Endodermal cell (in vitro differentiated cells): ENCODE measurements at regions not wholly inside any gene's neighbourhood (a gene's known extent, or its start where the extent isn't known, plus 50 kb on each side); places are given as distances from the start of the nearest gene placed in this dataset.

Source experiments
- DNase-seq: peaks from one replicate; pipeline ENCODE4 v3.0.0-alpha.2; 2017
- H3K27ac ChIP-seq: 2 replicates; pipeline ENCODE4 v1.5.1; 2013; ENCODE audit warnings: mild to moderate bottlenecking, low read depth, low read length, moderate library complexity
- H3K27me3 ChIP-seq: 2 replicates; pipeline ENCODE4 v1.6.1; 2013; ENCODE audit warnings: mild to moderate bottlenecking, low read length, moderate library complexity; ENCODE audit not compliant: insufficient read depth, control insufficient read depth, poor library complexity, severe bottlenecking
- H3K36me3 ChIP-seq: 2 replicates; pipeline ENCODE4 v1.7.0; 2013; ENCODE audit warnings: mild to moderate bottlenecking, low read length, moderate library complexity; ENCODE audit not compliant: control insufficient read depth, insufficient read depth
- H3K4me1 ChIP-seq: one replicate; pipeline ENCODE4 v1.7.0; 2013; ENCODE audit warnings: low read length; ENCODE audit not compliant: control insufficient read depth, insufficient read depth
- H3K4me3 ChIP-seq: 2 replicates; pipeline ENCODE4 v1.5.1; 2013; ENCODE audit warnings: mild to moderate bottlenecking, low read length, moderate library complexity
- H3K9ac ChIP-seq: 2 replicates; pipeline ENCODE4 v1.6.1; 2013; ENCODE audit warnings: mild to moderate bottlenecking, low read length, moderate library complexity; ENCODE audit not compliant: poor library complexity, severe bottlenecking; ENCODE audit errors: extremely low read depth
- H3K9me3 ChIP-seq: 2 replicates; pipeline ENCODE4 v1.6.1; 2013; ENCODE audit warnings: mild to moderate bottlenecking, low read length, moderate library complexity; ENCODE audit not compliant: control insufficient read depth
- H3K27ac Mint-ChIP-seq: 2 replicates; pipeline ENCODE4 v1.8.0; 2020; ENCODE audit warnings: mixed read lengths
- H3K27me3 Mint-ChIP-seq: 2 replicates; pipeline ENCODE4 v1.8.0; 2021; ENCODE audit warnings: mild to moderate bottlenecking, mixed read lengths; ENCODE audit not compliant: insufficient read depth
- H3K36me3 Mint-ChIP-seq: 2 replicates; pipeline ENCODE4 v1.8.0; 2020; ENCODE audit warnings: low read depth, mixed read lengths
- H3K4me1 Mint-ChIP-seq: 2 replicates; pipeline ENCODE4 v1.8.0; 2020; ENCODE audit warnings: mixed read lengths
- H3K4me3 Mint-ChIP-seq: 2 replicates; pipeline ENCODE4 v1.8.0; 2020; ENCODE audit warnings: mild to moderate bottlenecking, moderate library complexity, mixed read lengths
- H3K9me3 Mint-ChIP-seq: 2 replicates; pipeline ENCODE4 v1.8.0; 2020; ENCODE audit warnings: mild to moderate bottlenecking, mixed read lengths
- WGBS, 2 experiments: methylation state at CpG; one replicate each; pipeline versions ENCODE4 v1.1.5 to v1.1.7; 2013; ENCODE audit warnings: missing lambda C conversion rate in 2 of 2, mixed read lengths in 1 of 2; ENCODE audit not compliant: insufficient coverage in 1 of 2, insufficient read length in 1 of 2; 5-methylcytosine and 5-hydroxymethylcytosine counted together
- TF ChIP-seq, protein P1 (sequence below): fragments of 200-600 bp; sonication (generic); conservative IDR thresholded peaks from 2 replicates; pipeline ENCODE4 v1.5.0; 2021; ENCODE audit warnings: antibody characterized with exemption, mild to moderate bottlenecking

DNA sequence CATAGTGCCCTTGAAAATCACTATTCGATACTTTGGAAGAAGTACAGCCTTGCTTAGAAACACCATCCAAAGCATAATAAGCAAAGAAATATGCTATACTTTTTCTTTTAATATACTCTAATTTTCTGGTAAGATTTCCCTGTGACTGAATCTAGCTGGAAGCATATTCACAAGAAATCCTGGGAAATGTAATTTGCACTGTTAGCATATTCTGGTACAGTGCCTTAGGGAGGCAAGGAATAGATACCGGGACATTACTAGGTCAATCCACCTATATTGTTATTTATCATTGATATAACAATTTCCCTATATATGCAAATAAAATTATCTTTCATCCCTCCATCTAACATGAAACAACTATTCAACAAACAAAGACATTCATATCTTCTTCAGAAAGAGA is 1131.3 kb upstream of the PRR20A start:
- H3K36me3 Mint-ChIP-seq, result no peaks in the 10 kb centered on the region
- Histone ChIP-seq H3K9ac (no peak overlapping the region), H3K36me3 (no peaks in the 10 kb centered on the region), H3K4me1 (no peaks in the 10 kb centered on the region), H3K9me3 (no peaks in the 10 kb centered on the region), H3K4me3 (no peak overlapping the region), H3K27ac (no peak overlapping the region), H3K27me3 (no peaks in the 10 kb centered on the region)
- TF ChIP-seq, protein P1, sequence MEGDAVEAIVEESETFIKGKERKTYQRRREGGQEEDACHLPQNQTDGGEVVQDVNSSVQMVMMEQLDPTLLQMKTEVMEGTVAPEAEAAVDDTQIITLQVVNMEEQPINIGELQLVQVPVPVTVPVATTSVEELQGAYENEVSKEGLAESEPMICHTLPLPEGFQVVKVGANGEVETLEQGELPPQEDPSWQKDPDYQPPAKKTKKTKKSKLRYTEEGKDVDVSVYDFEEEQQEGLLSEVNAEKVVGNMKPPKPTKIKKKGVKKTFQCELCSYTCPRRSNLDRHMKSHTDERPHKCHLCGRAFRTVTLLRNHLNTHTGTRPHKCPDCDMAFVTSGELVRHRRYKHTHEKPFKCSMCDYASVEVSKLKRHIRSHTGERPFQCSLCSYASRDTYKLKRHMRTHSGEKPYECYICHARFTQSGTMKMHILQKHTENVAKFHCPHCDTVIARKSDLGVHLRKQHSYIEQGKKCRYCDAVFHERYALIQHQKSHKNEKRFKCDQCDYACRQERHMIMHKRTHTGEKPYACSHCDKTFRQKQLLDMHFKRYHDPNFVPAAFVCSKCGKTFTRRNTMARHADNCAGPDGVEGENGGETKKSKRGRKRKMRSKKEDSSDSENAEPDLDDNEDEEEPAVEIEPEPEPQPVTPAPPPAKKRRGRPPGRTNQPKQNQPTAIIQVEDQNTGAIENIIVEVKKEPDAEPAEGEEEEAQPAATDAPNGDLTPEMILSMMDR, result no peak
- H3K4me3 Mint-ChIP-seq, result no peak overlapping the region
- H3K27me3 Mint-ChIP-seq, result no peaks in the 10 kb centered on the region
- 81% methylated on average over 1 of the region's 2 CpGs; no CpG with 5 or more reads in 1 of the 2 experiments for WGBS, 2 experiments
- no peak overlapping the region for H3K27ac Mint-ChIP-seq
- DNase-seq, result no peak
- H3K9me3 Mint-ChIP-seq, result peaks cover under 1% of the 10 kb centered on the region
- no peaks in the 10 kb centered on the region for H3K4me1 Mint-ChIP-seq

DNA sequence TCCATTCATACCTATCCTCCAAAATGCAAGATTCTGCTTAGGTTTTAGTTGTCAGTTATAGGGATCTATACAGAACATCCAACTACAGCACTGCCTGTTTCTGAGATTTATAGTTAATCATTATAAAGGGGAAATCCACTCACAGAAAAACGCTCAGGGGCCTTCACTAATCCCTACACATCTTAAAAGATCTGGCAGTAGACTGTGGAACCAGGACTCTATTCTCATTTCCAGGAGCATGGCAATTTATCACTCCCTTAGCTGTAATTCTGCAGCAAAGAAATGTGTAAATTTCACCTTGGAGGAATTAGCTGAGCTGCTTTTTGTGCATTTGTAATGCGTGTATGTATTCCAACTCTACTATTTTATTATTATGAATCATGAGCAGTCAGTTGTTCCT is 1128.1 kb upstream of the PRR20A start:
- 63 to 75% methylated on average over 1 of the region's 2 CpGs for WGBS, 2 experiments
- no peak overlapping the region for H3K27ac Mint-ChIP-seq
- no peak overlapping the region for H3K9ac ChIP-seq
- no peak for DNase-seq
- H3K27ac ChIP-seq, result no peak overlapping the region
- H3K27me3 Mint-ChIP-seq, result no peaks in the 10 kb centered on the region
- no peaks in the 10 kb centered on the region for H3K36me3 Mint-ChIP-seq
- no peaks in the 10 kb centered on the region for H3K27me3 ChIP-seq
- no peaks in the 10 kb centered on the region for H3K9me3 Mint-ChIP-seq
- H3K4me3 Mint-ChIP-seq, result no peak overlapping the region
- H3K36me3 ChIP-seq, result no peaks in the 10 kb centered on the region
- H3K4me1 Mint-ChIP-seq, result peaks cover 18% of the 10 kb centered on the region
- TF ChIP-seq, protein P1, result no peak
- no peaks in the 10 kb centered on the region for H3K9me3 ChIP-seq
- no peak overlapping the region for H3K4me3 ChIP-seq
- H3K4me1 ChIP-seq, result peaks cover 4% of the 10 kb centered on the region

DNA sequence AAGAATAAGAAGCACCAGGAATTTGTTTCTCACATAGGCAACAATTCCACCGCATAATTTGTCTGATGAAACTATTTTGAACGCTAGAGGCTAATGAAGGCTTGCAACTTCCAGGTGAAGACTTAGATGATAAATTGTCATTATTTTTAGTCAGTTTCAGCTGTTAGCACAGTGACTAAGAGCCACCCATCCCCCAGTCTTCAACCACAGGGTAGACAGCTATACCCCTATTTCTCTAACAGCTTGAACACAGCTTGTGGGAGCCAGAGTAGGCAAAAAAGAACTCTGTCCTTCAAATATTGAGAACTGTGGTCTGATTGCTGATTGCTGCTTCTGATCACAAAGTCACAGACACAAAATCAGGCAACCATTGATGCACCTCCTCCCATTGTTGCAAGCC is 1124.8 kb upstream of the PRR20A start:
- no peaks in the 10 kb centered on the region for H3K27me3 ChIP-seq
- DNase-seq, result no peak
- H3K27ac Mint-ChIP-seq, result no peak overlapping the region
- H3K4me1 Mint-ChIP-seq, result peaks cover 20% of the 10 kb centered on the region
- H3K27me3 Mint-ChIP-seq, result peaks cover 3% of the 10 kb centered on the region
- no peaks in the 10 kb centered on the region for H3K36me3 Mint-ChIP-seq
- peaks cover 4% of the 10 kb centered on the region for H3K4me1 ChIP-seq
- TF ChIP-seq, protein P1, result no peak
- 48 to 100% methylated on average over 1 to 2 of the region's 2 CpGs for WGBS, 2 experiments
- H3K4me3 ChIP-seq, result no peak overlapping the region
- no peaks in the 10 kb centered on the region for H3K36me3 ChIP-seq
- H3K9ac ChIP-seq, result no peak overlapping the region
- H3K4me3 Mint-ChIP-seq, result no peak overlapping the region
- H3K27ac ChIP-seq, result no peak overlapping the region
- no peaks in the 10 kb centered on the region for H3K9me3 ChIP-seq
- H3K9me3 Mint-ChIP-seq, result no peaks in the 10 kb centered on the region
